HEK293 (cell line): ENCODE measurements at regions not wholly inside any gene's neighbourhood (a gene's known extent, or its start where the extent isn't known, plus 50 kb on each side); places are given as distances from the start of the nearest gene placed in this dataset.

Experiments
- CTCF ChIA-PET: fragments of 350-600 bp; formaldehyde crosslinking; extraction: SDS; loops from one replicate; lab custom pipeline; 2021; ENCODE audit warnings: antibody characterized with exemption; lab: Yijun Ruan, JAX
- POLR2A ChIA-PET: fragments of 300-600 bp; formaldehyde crosslinking; extraction: SDS; loops from one replicate; lab custom pipeline; 2020; ENCODE audit warnings: antibody characterized with exemption, inconsistent platforms; lab: Yijun Ruan, JAX
- H3K27ac ChIP-seq: fragments of 200-500 bp; sonication (Bioruptor generic); 2 replicates; pipeline ENCODE4 v1.5.1; 2014; ENCODE audit warnings: low read depth, low read length, control low read depth, inconsistent platforms; ENCODE audit errors: extremely low read depth
- H3K36me3 ChIP-seq, 2 experiments: fragments of 200-500 bp in 1 of 2; sonication (Bioruptor generic) in 1 of 2; 1 replicate in 1 of 2; 2 replicates in 1 of 2; pipeline ENCODE4 v1.5.1; 2014 to 2017; ENCODE audit warnings: inconsistent platforms in 2 of 2, low read length in 2 of 2; ENCODE audit not compliant: control insufficient read depth in 2 of 2, insufficient read depth in 1 of 2
- H3K4me1 ChIP-seq: fragments of 200-500 bp; sonication (Bioruptor generic); 2 replicates; pipeline ENCODE4 v1.5.1; 2014; ENCODE audit warnings: mild to moderate bottlenecking, low read length, inconsistent platforms; ENCODE audit not compliant: control insufficient read depth, insufficient read depth
- H3K4me3 ChIP-seq: 2 replicates; pipeline ENCODE4 v1.5.1; 2011; ENCODE audit warnings: low read depth, mild to moderate bottlenecking, control low read depth, low read length, moderate library complexity
- H3K9me3 ChIP-seq: fragments of 200-500 bp; sonication (Bioruptor generic); 2 replicates; pipeline ENCODE4 v1.5.1; 2014; ENCODE audit warnings: low read depth, low read length, inconsistent platforms; ENCODE audit not compliant: control insufficient read depth, insufficient read depth
- ATF2 ChIP-seq: fragments of 450-650 bp; formaldehyde crosslinking; IDR thresholded peaks from 2 replicates; pipeline ENCODE4 v1.5.1; 2016; ENCODE audit warnings: missing biosample characterization, missing genetic modification characterization, low read depth
- BCL11A ChIP-seq: fragments of 450-650 bp; formaldehyde crosslinking; IDR thresholded peaks from 2 replicates; pipeline ENCODE4 v1.5.1; 2016; ENCODE audit warnings: low read depth, missing biosample characterization, missing genetic modification characterization
- GLI2 ChIP-seq: fragments of 450-650 bp; formaldehyde crosslinking; IDR thresholded peaks from 2 replicates; pipeline ENCODE4; 2017; ENCODE audit warnings: missing biosample characterization, missing genetic modification characterization, low read depth, borderline replicate concordance
- HOXC10 ChIP-seq: sonication (generic); formaldehyde crosslinking; IDR thresholded peaks from 2 replicates; pipeline ENCODE4 v1.8.1; 2023; ENCODE audit warnings: mild to moderate bottlenecking, missing genetic modification reagents
- KLF8 ChIP-seq: fragments of 450-650 bp; formaldehyde crosslinking; IDR thresholded peaks from 2 replicates; pipeline ENCODE4 v1.5.1; 2016; ENCODE audit warnings: missing biosample characterization, missing genetic modification characterization
- PRDM1 ChIP-seq: fragments of 450-650 bp; formaldehyde crosslinking; IDR thresholded peaks from 2 replicates; pipeline ENCODE4; 2016; ENCODE audit warnings: missing biosample characterization, missing genetic modification characterization
- REST ChIP-seq: fragments of 450-650 bp; formaldehyde crosslinking; IDR thresholded peaks from 2 replicates; pipeline ENCODE4 v1.5.1; 2016; ENCODE audit warnings: missing biosample characterization, missing genetic modification characterization
- YY2 ChIP-seq: fragments of 450-650 bp; formaldehyde crosslinking; IDR thresholded peaks from 2 replicates; pipeline ENCODE4 v1.5.1; 2016; ENCODE audit warnings: missing biosample characterization, missing genetic modification characterization
- ZNF112 ChIP-seq: fragments of 450-650 bp; formaldehyde crosslinking; IDR thresholded peaks from 2 replicates; pipeline ENCODE4 v1.5.0; 2017; ENCODE audit warnings: missing biosample characterization, missing genetic modification characterization
- ZNF114 ChIP-seq: fragments of 450-650 bp; formaldehyde crosslinking; IDR thresholded peaks from 2 replicates; pipeline ENCODE4 v1.5.0; 2017; ENCODE audit warnings: missing biosample characterization, missing genetic modification characterization
- ZNF140 ChIP-seq: fragments of 450-650 bp; formaldehyde crosslinking; IDR thresholded peaks from 2 replicates; pipeline ENCODE4 v1.5.1; 2016; ENCODE audit warnings: missing biosample characterization, missing genetic modification characterization
- ZNF211 ChIP-seq: fragments of 450-650 bp; formaldehyde crosslinking; IDR thresholded peaks from 2 replicates; pipeline ENCODE4 v1.5.1; 2016; ENCODE audit warnings: low read depth, missing biosample characterization, missing genetic modification characterization
- ZNF274 ChIP-seq, 2 experiments: fragments of 200-500 bp in 1 of 2; fragments of 450-650 bp in 1 of 2; sonication (Bioruptor generic) in 1 of 2; formaldehyde crosslinking in 1 of 2; IDR thresholded peaks; 2 replicates each; pipeline versions ENCODE4 v1.5.1 to v1.6.1; 2014 to 2016; ENCODE audit warnings: borderline replicate concordance in 1 of 2, inconsistent platforms in 1 of 2, low read length in 1 of 2, missing biosample characterization in 1 of 2, missing genetic modification characterization in 1 of 2
- ZNF426 ChIP-seq: fragments of 450-650 bp; formaldehyde crosslinking; IDR thresholded peaks from 2 replicates; pipeline ENCODE4 v1.5.1; 2017; ENCODE audit warnings: missing biosample characterization, missing genetic modification characterization, mild to moderate bottlenecking, inconsistent platforms, moderate library complexity
- ZNF433 ChIP-seq: fragments of 450-650 bp; formaldehyde crosslinking; IDR thresholded peaks from 2 replicates; pipeline ENCODE4 v1.5.1; 2016; ENCODE audit warnings: missing biosample characterization, missing genetic modification characterization, low read depth
- ZNF449 ChIP-seq: fragments of 450-650 bp; formaldehyde crosslinking; IDR thresholded peaks from 2 replicates; pipeline ENCODE4 v1.5.1; 2017; ENCODE audit warnings: missing biosample characterization, mild to moderate bottlenecking, missing genetic modification characterization, moderate library complexity
- ZNF549 ChIP-seq: fragments of 450-650 bp; IDR thresholded peaks from 2 replicates; pipeline ENCODE4 v1.5.1; 2018; ENCODE audit warnings: missing biosample characterization, missing genetic modification characterization, mild to moderate bottlenecking, inconsistent platforms, moderate library complexity
- ZNF555 ChIP-seq: fragments of 450-650 bp; formaldehyde crosslinking; conservative IDR thresholded peaks from 2 replicates; pipeline ENCODE4 v1.5.1; 2017; ENCODE audit warnings: missing biosample characterization, mild to moderate bottlenecking, missing genetic modification characterization, inconsistent platforms
- ZNF701 ChIP-seq: fragments of 450-650 bp; formaldehyde crosslinking; IDR thresholded peaks from 2 replicates; pipeline ENCODE4 v1.5.1; 2016; ENCODE audit warnings: missing biosample characterization, missing genetic modification characterization
- ZNF76 ChIP-seq: fragments of 450-650 bp; formaldehyde crosslinking; IDR thresholded peaks from 2 replicates; pipeline ENCODE4; 2016; ENCODE audit warnings: low read depth, missing biosample characterization, missing genetic modification characterization, borderline replicate concordance
- ZNF768 ChIP-seq: fragments of 450-650 bp; formaldehyde crosslinking; IDR thresholded peaks from 2 replicates; pipeline ENCODE4 v1.5.1; 2018; ENCODE audit warnings: missing biosample characterization, mild to moderate bottlenecking, missing genetic modification characterization
- ZSCAN18 ChIP-seq: fragments of 450-650 bp; formaldehyde crosslinking; IDR thresholded peaks from 2 replicates; pipeline ENCODE4 v1.5.1; 2016; ENCODE audit warnings: missing biosample characterization, missing genetic modification characterization

GRCh38 chr20:46802722-46803121 lies 91.9 kb upstream of the EYA2 start:
- H3K4me3 ChIP-seq, result no peak overlapping the region
- TF ChIP-seq ZNF140 (tag by site-specific recombination), result no peak
- no peak for TF ChIP-seq ZNF76
- no peak for TF ChIP-seq HOXC10 (CRISPR knock-in tag)
- TF ChIP-seq ZNF549 (tag by site-specific recombination), result no peak
- TF ChIP-seq ZSCAN18 (tag by site-specific recombination), result no peak
- no peak for TF ChIP-seq ZNF555 (tag by site-specific recombination)
- no peak for TF ChIP-seq BCL11A (tag by site-specific recombination)
- TF ChIP-seq ZNF433, result no peak
- TF ChIP-seq ZNF701 (tag by site-specific recombination), result no peak
- TF ChIP-seq, all 188 proteins: peak for 0
- Histone ChIP-seq H3K9me3 (no peaks in the 10 kb centered on the region), H3K36me3 (no peaks in the 10 kb centered on the region), H3K4me1 (no peaks in the 10 kb centered on the region), H3K27ac (no peak overlapping the region)
- POLR2A ChIA-PET, result no interaction called here
- CTCF ChIA-PET, result interaction anchor here (0.6 to 0.9 kb wide), 5 partner anchors 39 to 1226 kb away, joined by 3 to 5 read pairs (median 3); no protein-coding TSS in a partner anchor

GRCh38 chr20:46803123-46804020 lies 91.3 kb upstream of the EYA2 start:
- CTCF ChIA-PET, result interaction anchor here (0.5 to 0.9 kb wide), 6 partner anchors 12 to 1226 kb away, joined by 3 to 5 read pairs (median 3); no protein-coding TSS in a partner anchor
- POLR2A ChIA-PET, result no interaction called here
- no peaks in the 10 kb centered on the region for H3K36me3 ChIP-seq
- TF ChIP-seq ZNF449 (tag by site-specific recombination) (no peak), ATF2 (tag by site-specific recombination) (peak; percentile 79), GLI2 (tag by site-specific recombination) (no peak)
- no peak overlapping the region for H3K4me3 ChIP-seq
- no peaks in the 10 kb centered on the region for H3K9me3 ChIP-seq
- H3K27ac ChIP-seq, result no peak overlapping the region
- no peaks in the 10 kb centered on the region for H3K4me1 ChIP-seq

- no peaks in the 10 kb centered on the region for H3K36me3 ChIP-seq
- no peaks in the 10 kb centered on the region for H3K4me1 ChIP-seq
- H3K27ac ChIP-seq, result no peak overlapping the region
- H3K4me3 ChIP-seq, result no peak overlapping the region
- ChIA-PET CTCF (no interaction called here), POLR2A (interaction anchor here (0.7 kb wide), 1 partner anchor 9 kb away, joined by 3 read pairs; no protein-coding TSS in a partner anchor)
- no peaks in the 10 kb centered on the region for H3K9me3 ChIP-seq
- no peak for TF ChIP-seq ZNF426
- no peak for TF ChIP-seq ZNF768 (tag by site-specific recombination)
- TF ChIP-seq YY2, result no peak
- no peak for TF ChIP-seq ZNF211 (tag by site-specific recombination)
- TF ChIP-seq KLF8, result no peak
- TF ChIP-seq ZNF112 (tag by site-specific recombination), result no peak
- no peak for TF ChIP-seq ZNF555 (tag by site-specific recombination)
- TF ChIP-seq ZNF114 (tag by site-specific recombination), result no peak
- TF ChIP-seq ZNF433, result no peak
- no peak for TF ChIP-seq REST
- TF ChIP-seq PRDM1, result no peak
- no peak for TF ChIP-seq ZNF274 (IDR thresholded peaks at IDR 0.05; ENCODE audit: low read length)
- TF ChIP-seq ZNF274 (tag by site-specific recombination; IDR thresholded peaks at IDR 0.05; ENCODE audit: borderline replicate concordance), result no peak
Observed at GRCh38 chr20:46804126-46804525, 90.5 kb upstream of the EYA2 start.
